Erythroblast (primary cell): ENCODE measurements at regions not wholly inside any gene's neighbourhood (a gene's known extent, or its start where the extent isn't known, plus 50 kb on each side); places are given as distances from the start of the nearest gene placed in this dataset.

ENCODE experiments used
- GATA1 ChIP-seq: IDR thresholded peaks from 2 replicates; pipeline ENCODE4 v1.6.1; 2011; ENCODE audit warnings: low read depth, mild to moderate bottlenecking, control low read depth, low read length, moderate library complexity
- POLR2A ChIP-seq: IDR thresholded peaks from 2 replicates; pipeline ENCODE4 v1.6.1; 2011; ENCODE audit warnings: mild to moderate bottlenecking, low read length

DNA sequence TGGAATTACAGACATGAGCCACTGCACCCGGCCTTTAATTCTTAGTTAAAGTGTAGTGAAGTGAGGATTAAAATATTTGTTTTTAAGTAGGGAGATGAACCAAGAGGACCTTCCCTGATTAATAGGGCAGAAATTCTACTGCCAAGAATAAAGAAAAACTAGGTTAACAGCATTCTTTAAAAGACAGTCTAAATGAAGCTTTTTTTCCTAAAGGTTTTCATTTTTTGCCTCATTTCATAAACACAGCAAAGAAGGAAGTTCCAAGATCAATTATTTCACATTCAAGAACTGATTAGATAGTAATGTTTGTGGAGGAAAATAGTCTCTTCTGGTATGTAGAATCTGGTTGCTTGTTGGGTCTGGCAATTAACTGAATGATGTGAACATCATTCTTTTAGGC is 112.1 kb upstream of the ARSJ start:
- no peak for TF ChIP-seq POLR2A
- no peak for TF ChIP-seq GATA1
